IMR-90 (cell line): ENCODE measurements at regions not wholly inside any gene's neighbourhood (a gene's known extent, or its start where the extent isn't known, plus 50 kb on each side); places are given as distances from the start of the nearest gene placed in this dataset.
A peak's percentile ranks its signal among the peaks of the same experiment; 100 is the strongest.

Experiments used
- ATAC-seq: fragments of 200-7000 bp; cut with Tn5 transposase; 2 replicates; pipeline ENCODE4 v1.9.1; 2020; ENCODE audit warnings: low read depth, mild to moderate bottlenecking, moderate library complexity
- BruUV-seq: library from RNA; stranded (reverse); fragments of 400-500 nt; replicated peaks from 2 replicates; lab custom pipeline; 2021; lab: Mats Ljungman, UMichigan
- CTCF ChIA-PET: fragments of 300-600 bp; formaldehyde crosslinking; extraction: SDS; loops from one replicate; lab custom pipeline; 2021; ENCODE audit warnings: antibody characterized with exemption; lab: Yijun Ruan, JAX
- POLR2A ChIA-PET: fragments of 300-600 bp; sonication (Branson Sonifier 250); formaldehyde crosslinking; loops from one replicate; lab custom pipeline; 2022; ENCODE audit warnings: antibody characterized with exemption; ENCODE audit not compliant: unreplicated experiment; lab: Charles Lee
- DNase-seq: peaks from one replicate; pipeline ENCODE4 v3.0.0; 2013
- H2AFZ ChIP-seq: replicated peaks from 2 replicates; pipeline ENCODE3; 2013; ENCODE audit warnings: low read length, mild to moderate bottlenecking; ENCODE audit not compliant: poor library complexity
- H2AK5ac ChIP-seq: 2 replicates; pipeline ENCODE4 v1.6.1; 2013; ENCODE audit warnings: low read depth, low read length, inconsistent platforms
- H2AK9ac ChIP-seq: replicated peaks from 2 replicates; pipeline ENCODE3; 2013; ENCODE audit warnings: mild to moderate bottlenecking, low read depth, low read length, moderate library complexity; ENCODE audit not compliant: poor library complexity
- H2BK120ac ChIP-seq: 2 replicates; pipeline ENCODE4 v1.6.1; 2013; ENCODE audit warnings: low read depth, low read length, inconsistent platforms
- H2BK15ac ChIP-seq: 3 replicates; pipeline ENCODE4 v1.6.1; 2013; ENCODE audit warnings: low read depth, low read length, inconsistent platforms
- H2BK20ac ChIP-seq: 2 replicates; pipeline ENCODE4 v1.6.1; 2013; ENCODE audit warnings: low read depth, mild to moderate bottlenecking, inconsistent platforms, low read length, moderate library complexity
- H2BK5ac ChIP-seq: 2 replicates; pipeline ENCODE4 v1.6.1; 2013; ENCODE audit warnings: mild to moderate bottlenecking, low read depth, low read length, inconsistent platforms; ENCODE audit not compliant: poor library complexity, severe bottlenecking
- H3K14ac ChIP-seq: replicated peaks from 2 replicates; pipeline ENCODE4 v1.6.1; 2013; ENCODE audit warnings: low read depth, low read length, inconsistent platforms
- H3K18ac ChIP-seq: 2 replicates; pipeline ENCODE4 v1.6.1; 2013; ENCODE audit warnings: low read depth, low read length, control low read depth
- H3K23ac ChIP-seq: 2 replicates; pipeline ENCODE4 v1.6.1; 2013; ENCODE audit warnings: low read depth, low read length, inconsistent platforms
- H3K27ac ChIP-seq: 2 replicates; pipeline ENCODE4 v1.5.1; 2013; ENCODE audit warnings: mild to moderate bottlenecking, control low read depth, low read length; ENCODE audit not compliant: insufficient read depth
- H3K27me3 ChIP-seq: 2 replicates; pipeline ENCODE4 v1.6.1; 2013; ENCODE audit warnings: low read length; ENCODE audit not compliant: control insufficient read depth, insufficient read depth
- H3K36me3 ChIP-seq: 2 replicates; pipeline ENCODE4 v1.6.1; 2013; ENCODE audit warnings: low read length, mixed read lengths; ENCODE audit not compliant: control insufficient read depth, insufficient read depth
- H3K4ac ChIP-seq: 2 replicates; pipeline ENCODE4 v1.6.1; 2013; ENCODE audit warnings: low read depth, low read length, inconsistent platforms
- H3K4me1 ChIP-seq: 2 replicates; pipeline ENCODE4 v1.6.1; 2013; ENCODE audit warnings: low read length, mixed read lengths; ENCODE audit not compliant: control insufficient read depth, insufficient read depth
- H3K4me2 ChIP-seq: 2 replicates; pipeline ENCODE4 v1.6.1; 2013; ENCODE audit warnings: low read depth, mild to moderate bottlenecking, control low read depth, low read length, moderate library complexity
- H3K4me3 ChIP-seq: 2 replicates; pipeline ENCODE4 v1.5.1; 2013; ENCODE audit warnings: low read depth, mild to moderate bottlenecking, control low read depth, low read length, moderate library complexity; ENCODE audit not compliant: insufficient read depth
- H3K56ac ChIP-seq: 2 replicates; pipeline ENCODE4 v1.6.1; 2013; ENCODE audit warnings: low read length, inconsistent platforms; ENCODE audit not compliant: insufficient read depth; ENCODE audit errors: extremely low read depth
- H3K79me1 ChIP-seq, 2 experiments: 2 replicates each; pipeline ENCODE4 v1.6.1; 2013; ENCODE audit warnings: low read length in 2 of 2, inconsistent platforms in 1 of 2, low read depth in 1 of 2
- H3K9ac ChIP-seq: 2 replicates; pipeline ENCODE4 v1.6.1; 2013; ENCODE audit warnings: low read depth, low read length, control low read depth
- H3K9me1 ChIP-seq: 2 replicates; pipeline ENCODE4 v1.6.1; 2013; ENCODE audit warnings: low read length, inconsistent platforms; ENCODE audit not compliant: insufficient read depth
- H3K9me3 ChIP-seq: 2 replicates; pipeline ENCODE4 v1.6.1; 2013; ENCODE audit warnings: low read length; ENCODE audit not compliant: control insufficient read depth, insufficient read depth
- H4K20me1 ChIP-seq: 2 replicates; pipeline ENCODE4 v1.6.1; 2013; ENCODE audit warnings: low read length, inconsistent platforms; ENCODE audit not compliant: insufficient read depth
- H4K5ac ChIP-seq: 2 replicates; pipeline ENCODE4 v1.6.1; 2013; ENCODE audit warnings: mild to moderate bottlenecking, low read depth, low read length, control low read depth
- H4K8ac ChIP-seq, 2 experiments: 2 replicates each; pipeline ENCODE4 v1.6.1; 2013; ENCODE audit warnings: low read depth in 2 of 2, low read length in 2 of 2, control low read depth in 1 of 2, inconsistent platforms in 1 of 2
- H4K91ac ChIP-seq: 2 replicates; pipeline ENCODE4 v1.6.1; 2013; ENCODE audit warnings: low read depth, low read length, inconsistent platforms; ENCODE audit not compliant: insufficient read depth
- BHLHE40 ChIP-seq: fragments of 150-350 bp; IDR thresholded peaks from 2 replicates; pipeline ENCODE4 v1.6.1; 2016; ENCODE audit warnings: mild to moderate bottlenecking, low read depth, low read length
- CEBPB ChIP-seq: IDR thresholded peaks from 2 replicates; pipeline ENCODE4 v1.6.1; 2012; ENCODE audit warnings: low read depth, low read length, improper control_type of control experiment
- CHD1 ChIP-seq: IDR thresholded peaks from 2 replicates; pipeline ENCODE4 v1.6.1; 2012; ENCODE audit warnings: low read depth, low read length, improper control_type of control experiment
- MAFK ChIP-seq: IDR thresholded peaks from 2 replicates; pipeline ENCODE4 v1.6.1; 2012; ENCODE audit warnings: low read depth, low read length, improper control_type of control experiment
- MXI1 ChIP-seq: IDR thresholded peaks from 2 replicates; pipeline ENCODE4 v1.6.1; 2012; ENCODE audit warnings: low read depth, mild to moderate bottlenecking, low read length, moderate library complexity, borderline replicate concordance
- NFE2L2 ChIP-seq: fragments of 150-350 bp; IDR thresholded peaks from 2 replicates; pipeline ENCODE4 v1.6.1; 2016; ENCODE audit warnings: low read depth, mild to moderate bottlenecking, low read length
- POLR2A ChIP-seq: IDR thresholded peaks from 2 replicates; pipeline ENCODE4 v1.6.1; 2012; ENCODE audit warnings: mild to moderate bottlenecking, low read depth, low read length
- RAD21 ChIP-seq: IDR thresholded peaks from 2 replicates; pipeline ENCODE4 v1.6.1; 2012; ENCODE audit warnings: low read length, improper control_type of control experiment
- RCOR1 ChIP-seq: IDR thresholded peaks from 2 replicates; pipeline ENCODE4 v1.6.1; 2012; ENCODE audit warnings: mild to moderate bottlenecking, low read length, improper control_type of control experiment; ENCODE audit not compliant: insufficient replicate concordance
- SMC3 ChIP-seq: fragments of 150-350 bp; IDR thresholded peaks from 2 replicates; pipeline ENCODE4 v1.6.1; 2016; ENCODE audit warnings: low read depth, mild to moderate bottlenecking, antibody characterized with exemption, low read length, moderate library complexity
- WGBS, 2 experiments: methylation state at CpG; one replicate each; pipeline versions ENCODE4 v1.1.5 to v1.1.7; 2013; ENCODE audit warnings: missing lambda C conversion rate in 2 of 2; ENCODE audit not compliant: insufficient read length in 1 of 2; ENCODE audit errors: extremely low coverage in 2 of 2; 5-methylcytosine and 5-hydroxymethylcytosine counted together
- dilution Hi-C: fragments of 300-500 bp; cut with HindIII; formaldehyde crosslinking; loops from one replicate; pipeline ENCODE4 v1.14.3; 2018; ENCODE audit warnings: low sequenced_read_pairs; ENCODE audit not compliant: unreplicated experiment
- in situ Hi-C: fragments of 300-500 bp; cut with MboI; formaldehyde crosslinking; loops from 3 replicates; pipeline ENCODE4 v1.14.3; 2019; ENCODE audit warnings: low sequenced_read_pairs, inconsistent platforms, mixed read lengths
- intact Hi-C: fragments of 100-400 bp; cut with micrococcal nuclease; formaldehyde crosslinking; loops from 2 replicates; pipeline ENCODE4 v1.10.0; 2022
- TF ChIP-seq, protein P1 (sequence below): fragments of 150-350 bp; IDR thresholded peaks from 2 replicates; pipeline ENCODE4 v1.6.1; 2017; ENCODE audit warnings: mild to moderate bottlenecking, antibody characterized with exemption, low read length, low read depth

DNA sequence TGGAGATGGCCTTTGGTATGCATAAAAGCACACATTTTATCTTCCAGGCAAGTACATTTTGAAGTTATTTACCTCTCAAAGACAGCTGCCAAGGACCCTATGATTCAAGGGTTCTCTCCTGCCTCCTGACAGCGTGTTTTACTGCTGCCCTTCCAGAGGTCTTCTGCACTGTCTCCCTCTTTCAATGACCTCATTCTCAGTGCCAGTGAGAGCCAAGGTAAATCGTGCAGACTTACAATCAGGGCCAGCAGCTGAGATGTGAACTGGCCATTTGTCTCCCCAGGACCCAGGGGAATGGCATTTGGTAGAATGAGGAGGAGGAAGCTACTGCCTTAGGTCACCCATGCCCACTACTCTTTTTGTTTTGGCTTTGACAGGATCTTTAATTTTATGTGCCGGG lies 84.2 kb upstream of the FGGY start:
- CTCF ChIA-PET, result no interaction called here
- Histone ChIP-seq H4K20me1 (no peaks in the 10 kb centered on the region), H2AFZ (no peak overlapping the region), H2BK120ac (no peak overlapping the region), H3K18ac (no peak overlapping the region; the same call in 1 of the 2 replicates), H3K56ac (no peak overlapping the region), H3K9me3 (no peaks in the 10 kb centered on the region), H3K4me1 (peaks cover 13% of the 10 kb centered on the region), H2BK5ac (no peak overlapping the region), H3K9me1 (peaks cover 6% of the 10 kb centered on the region; the same call in 1 of the 2 replicates), H2AK9ac (no peak overlapping the region), H2AK5ac (peak overlapping the region; percentile 64; the same call in 1 of the 2 replicates), H3K4ac (no peak overlapping the region), H2BK20ac (no peak overlapping the region; the same call in 1 of the 2 replicates), H4K5ac (no peak overlapping the region), H3K27ac (no peak overlapping the region), H4K91ac (no peak overlapping the region), H4K8ac (no peak overlapping the region), H3K9ac (no peak overlapping the region), H2BK15ac (no peak overlapping the region), H3K36me3 (no peaks in the 10 kb centered on the region), H3K23ac (no peak overlapping the region), H3K79me1 (no peaks in the 10 kb centered on the region), H3K14ac (no peak overlapping the region), H3K4me2 (no peak overlapping the region), H3K4me3 (no peak overlapping the region), H3K27me3 (no peaks in the 10 kb centered on the region)
- TF ChIP-seq MXI1 (no peak), MAFK (no peak), NFE2L2 (no peak), CEBPB (no peak), RCOR1 (no peak), BHLHE40 (no peak), CHD1 (no peak), RAD21 (no peak), SMC3 (no peak), POLR2A (no peak)
- TF ChIP-seq, protein P1, sequence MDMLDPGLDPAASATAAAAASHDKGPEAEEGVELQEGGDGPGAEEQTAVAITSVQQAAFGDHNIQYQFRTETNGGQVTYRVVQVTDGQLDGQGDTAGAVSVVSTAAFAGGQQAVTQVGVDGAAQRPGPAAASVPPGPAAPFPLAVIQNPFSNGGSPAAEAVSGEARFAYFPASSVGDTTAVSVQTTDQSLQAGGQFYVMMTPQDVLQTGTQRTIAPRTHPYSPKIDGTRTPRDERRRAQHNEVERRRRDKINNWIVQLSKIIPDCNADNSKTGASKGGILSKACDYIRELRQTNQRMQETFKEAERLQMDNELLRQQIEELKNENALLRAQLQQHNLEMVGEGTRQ, result no peak
- POLR2A ChIA-PET, result no interaction called here
- intact Hi-C loops (no loop called here), in situ Hi-C loops (no loop called here), dilution Hi-C loops (no loop called here)
- DNase-seq, result no peak
- ATAC-seq, result no peak
- BruUV-seq, result no TSS peak
- WGBS, 2 experiments, result no CpG with 5 or more reads among the region's 3 CpGs
